HEK293 (cell line): ENCODE measurements at regions not wholly inside any gene's neighbourhood (a gene's known extent, or its start where the extent isn't known, plus 50 kb on each side); places are given as distances from the start of the nearest gene placed in this dataset.

Experiments
- CTCF ChIP-seq: fragments of 450-650 bp; formaldehyde crosslinking; IDR thresholded peaks from 2 replicates; pipeline ENCODE4 v1.5.1; 2016; ENCODE audit warnings: missing biosample characterization, missing genetic modification characterization
- MZF1 ChIP-seq: fragments of 450-650 bp; formaldehyde crosslinking; IDR thresholded peaks from 2 replicates; pipeline ENCODE4 v1.5.1; 2017; ENCODE audit warnings: missing biosample characterization, missing genetic modification characterization, borderline replicate concordance
- ZBTB21 ChIP-seq: fragments of 450-650 bp; formaldehyde crosslinking; IDR thresholded peaks from 2 replicates; pipeline ENCODE4 v1.5.1; 2017; ENCODE audit warnings: missing biosample characterization, missing genetic modification characterization
- ZNF10 ChIP-seq: fragments of 450-650 bp; formaldehyde crosslinking; IDR thresholded peaks from 2 replicates; pipeline ENCODE4 v1.5.1; 2017; ENCODE audit warnings: missing biosample characterization, missing genetic modification characterization
- ZNF350 ChIP-seq: fragments of 450-650 bp; formaldehyde crosslinking; IDR thresholded peaks from 2 replicates; pipeline ENCODE4 v1.5.0; 2017; ENCODE audit warnings: missing biosample characterization, mild to moderate bottlenecking, missing genetic modification characterization
- TF ChIP-seq, protein P1 (sequence below): fragments of 450-650 bp; formaldehyde crosslinking; optimal IDR thresholded peaks from 2 replicates; pipeline ENCODE3; 2016; ENCODE audit warnings: missing biosample characterization, mild to moderate bottlenecking, missing genetic modification characterization

GRCh38 chr5:8239646-8240045, 370.7 kb downstream of the MTRR start:
- TF ChIP-seq CTCF (tag by site-specific recombination) (no peak), ZNF350 (no peak), ZNF10 (tag by site-specific recombination) (no peak), ZBTB21 (tag by site-specific recombination) (no peak), MZF1 (tag by site-specific recombination) (no peak)
- TF ChIP-seq, protein P1, sequence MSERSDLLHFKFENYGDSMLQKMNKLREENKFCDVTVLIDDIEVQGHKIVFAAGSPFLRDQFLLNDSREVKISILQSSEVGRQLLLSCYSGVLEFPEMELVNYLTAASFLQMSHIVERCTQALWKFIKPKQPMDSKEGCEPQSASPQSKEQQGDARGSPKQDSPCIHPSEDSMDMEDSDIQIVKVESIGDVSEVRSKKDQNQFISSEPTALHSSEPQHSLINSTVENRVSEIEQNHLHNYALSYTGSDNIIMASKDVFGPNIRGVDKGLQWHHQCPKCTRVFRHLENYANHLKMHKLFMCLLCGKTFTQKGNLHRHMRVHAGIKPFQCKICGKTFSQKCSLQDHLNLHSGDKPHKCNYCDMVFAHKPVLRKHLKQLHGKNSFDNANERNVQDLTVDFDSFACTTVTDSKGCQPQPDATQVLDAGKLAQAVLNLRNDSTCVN (tag by site-specific recombination) = no peak
